ENCODE measurements at regions not wholly inside any gene's neighbourhood (a gene's known extent, or its start where the extent isn't known, plus 50 kb on each side); places are given as distances from the start of the nearest gene placed in this dataset.

- TF ChIP-seq SIN3A (IDR thresholded peaks at IDR 0.05; ENCODE audit: borderline replicate concordance, insufficient read depth, low read length) (no peak), REST (IDR thresholded peaks at IDR 0.05; ENCODE audit: insufficient read depth in 1 of 2, low read depth in 2 of 2, low read length in 2 of 2) (no peak), POLR2AphosphoS5 (IDR thresholded peaks at IDR 0.05; ENCODE audit: low read depth, low read length) (no peak), TAF1 (IDR thresholded peaks at IDR 0.05; ENCODE audit: borderline replicate concordance, insufficient read depth, low read length) (no peak), FOXP2 (optimal IDR thresholded peaks at IDR 0.05; ENCODE audit: borderline replicate concordance, extremely low read depth, extremely low read length, insufficient read depth) (no peak)
Measured at GRCh38 chr1:208601561-208601960, 357.4 kb upstream of the PLXNA2 start.

All from PFSK-1 (cell line).